ENCODE measurements at regions not wholly inside any gene's neighbourhood (a gene's known extent, or its start where the extent isn't known, plus 50 kb on each side); places are given as distances from the start of the nearest gene placed in this dataset.

DNA sequence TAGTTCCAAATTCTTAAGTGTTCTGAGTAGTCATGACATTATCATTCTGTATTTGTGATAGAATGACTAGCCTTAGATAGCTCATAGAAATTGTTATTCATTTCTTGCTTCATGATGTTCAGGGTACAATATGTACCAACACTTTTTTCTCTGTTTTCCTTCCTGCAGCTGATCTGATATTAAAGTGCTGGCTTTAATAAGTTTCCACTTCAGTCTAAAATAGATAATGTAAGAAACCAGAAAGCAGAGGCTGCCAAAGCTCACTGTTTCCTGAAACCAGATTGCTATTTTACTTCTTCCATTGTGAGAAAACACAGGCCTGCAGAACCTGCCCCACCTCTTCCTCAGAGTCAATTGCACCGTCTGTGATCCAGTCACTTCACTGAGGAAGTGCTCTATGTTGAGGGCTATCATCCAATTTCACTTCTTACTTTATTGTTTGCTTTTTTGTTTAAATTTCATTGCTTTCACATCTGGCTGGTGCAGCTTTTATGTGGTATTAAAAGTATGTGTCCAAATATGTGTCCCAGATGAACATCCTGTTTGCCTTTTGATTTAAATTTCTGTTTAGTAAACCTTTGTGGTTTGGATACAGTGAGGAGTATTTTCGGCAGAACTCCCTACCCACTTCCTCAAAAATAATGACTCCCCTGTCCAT is 652.1 kb downstream of the ANKRD50 start:
- H3K36me3 ChIP-seq (replicated peaks in 1 of 2; ENCODE audit: control insufficient read depth in 1 of 2, insufficient read depth in 2 of 2, low read length in 1 of 2): no peaks in the 10 kb centered on the region
- 12% methylated on average over 2 of the region's 2 CpGs for WGBS (ENCODE audit: low lambda C conversion rate)
- H3K9me3 ChIP-seq: no peaks in the 10 kb centered on the region
- ChIA-PET POLR2A (no interaction called here), CTCF (interaction anchor here (1.0 kb wide), 1 partner anchor 958 kb away, joined by 4 read pairs; no protein-coding TSS in a partner anchor)
- H4K20me1 ChIP-seq (ENCODE audit: insufficient read depth): no peaks in the 10 kb centered on the region
- H3K27ac ChIP-seq (ENCODE audit: low read depth in 2 of 2, low read length in 1 of 2): peak overlapping the region; percentile 29 to 92
- peak; percentile 33; the same call in 1 of the 2 replicates for TF ChIP-seq GATA2 (CRISPR knock-in tag; IDR thresholded peaks at IDR 0.05)
- TF ChIP-seq NFIC (IDR thresholded peaks at IDR 0.05; ENCODE audit: borderline replicate concordance): peak; percentile 16; the same call in 1 of the 2 replicates
- TF ChIP-seq, protein P1, sequence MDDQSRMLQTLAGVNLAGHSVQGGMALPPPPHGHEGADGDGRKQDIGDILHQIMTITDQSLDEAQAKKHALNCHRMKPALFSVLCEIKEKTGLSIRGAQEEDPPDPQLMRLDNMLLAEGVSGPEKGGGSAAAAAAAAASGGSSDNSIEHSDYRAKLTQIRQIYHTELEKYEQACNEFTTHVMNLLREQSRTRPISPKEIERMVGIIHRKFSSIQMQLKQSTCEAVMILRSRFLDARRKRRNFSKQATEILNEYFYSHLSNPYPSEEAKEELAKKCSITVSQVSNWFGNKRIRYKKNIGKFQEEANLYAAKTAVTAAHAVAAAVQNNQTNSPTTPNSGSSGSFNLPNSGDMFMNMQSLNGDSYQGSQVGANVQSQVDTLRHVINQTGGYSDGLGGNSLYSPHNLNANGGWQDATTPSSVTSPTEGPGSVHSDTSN (IDR thresholded peaks at IDR 0.05): peak; percentile 32; the same call in 1 of the 2 replicates
- TF ChIP-seq MEF2A (IDR thresholded peaks at IDR 0.05; ENCODE audit: borderline replicate concordance, low read depth): no peak
- TF ChIP-seq RCOR1 (IDR thresholded peaks at IDR 0.05; ENCODE audit: low read length): peak; percentile 53; the same call in 1 of the 2 replicates
- TF ChIP-seq CHD2 (IDR thresholded peaks at IDR 0.05; ENCODE audit: low read length, partially characterized antibody): peak; percentile 54
- TF ChIP-seq EP300 (IDR thresholded peaks at IDR 0.05; ENCODE audit: borderline replicate concordance in 1 of 2, low read depth in 1 of 2, low read length in 1 of 2): peak; percentile 27 to 77; a peak in 3 of 4 replicates
- TF ChIP-seq TCF12 (IDR thresholded peaks at IDR 0.05): peak; percentile 73
- no peak for TF ChIP-seq ELF1 (IDR thresholded peaks at IDR 0.05)
- H3F3A ChIP-seq (replicated peaks; ENCODE audit: insufficient read depth): no peaks in the 10 kb centered on the region
- H2AFZ ChIP-seq (ENCODE audit: low read depth): peak overlapping the region; percentile 76
- H3K79me2 ChIP-seq (ENCODE audit: insufficient read depth): no peaks in the 10 kb centered on the region
- H3K4me2 ChIP-seq: peak overlapping the region; percentile 26
- peaks cover 8 to 16% of the 10 kb centered on the region in 2 experiments; a peak in 3 of 4 replicates for H3K4me1 ChIP-seq (ENCODE audit: control insufficient read depth in 1 of 2, insufficient read depth in 2 of 2, low read depth in 1 of 2, low read length in 1 of 2)
- DNase-seq: peak; percentile 11
- H3K27me3 ChIP-seq (ENCODE audit: insufficient read depth): no peaks in the 10 kb centered on the region
- no peaks in the 10 kb centered on the region for H3K9me2 ChIP-seq
- H3K9ac ChIP-seq: no peak overlapping the region
- H3K4me3 ChIP-seq (ENCODE audit: low read depth in 2 of 2, low read length in 1 of 2): no peak overlapping the region

DNA sequence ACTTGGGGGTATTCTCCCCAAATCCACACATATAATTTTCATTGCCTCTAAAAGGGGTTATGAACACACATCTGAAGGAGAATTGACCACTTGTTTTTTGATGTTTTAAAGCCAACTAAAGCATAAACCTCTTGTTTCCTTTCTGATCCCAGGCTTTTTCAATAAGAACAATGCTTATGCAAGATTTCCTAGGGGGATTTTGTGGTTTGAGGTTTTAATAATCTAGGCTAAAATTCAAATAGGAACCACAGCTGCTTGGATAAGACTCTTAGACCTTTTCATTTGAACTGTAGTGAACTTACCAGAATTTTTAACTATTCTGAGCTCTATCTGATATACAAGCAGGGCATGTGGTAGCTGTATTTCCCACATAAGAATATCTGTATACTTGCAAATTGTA is 651.1 kb downstream of the ANKRD50 start:
- DNase-seq: no peak
- H3K4me1 ChIP-seq (ENCODE audit: control insufficient read depth in 1 of 2, insufficient read depth in 2 of 2, low read depth in 1 of 2, low read length in 1 of 2): peaks cover 8 to 16% of the 10 kb centered on the region in 2 experiments; a peak in 3 of 4 replicates
- no peak overlapping the region for H3K4me2 ChIP-seq
- POLR2A ChIA-PET: no interaction called here
- no peaks in the 10 kb centered on the region for H3K9me2 ChIP-seq
- no peak overlapping the region for H3K9ac ChIP-seq
- no peaks in the 10 kb centered on the region for H3K9me3 ChIP-seq
- H3K4me3 ChIP-seq (ENCODE audit: low read depth in 2 of 2, low read length in 1 of 2): no peak overlapping the region
- 0 out of 2 replicates have a peak overlapping the region, but pooled peaks have one; percentile 30 for H2AFZ ChIP-seq (ENCODE audit: low read depth)
- CTCF ChIA-PET: no interaction called here
- H3K36me3 ChIP-seq (replicated peaks in 1 of 2; ENCODE audit: control insufficient read depth in 1 of 2, insufficient read depth in 2 of 2, low read length in 1 of 2): no peaks in the 10 kb centered on the region
- no peaks in the 10 kb centered on the region for H3K79me2 ChIP-seq (ENCODE audit: insufficient read depth)
- H3F3A ChIP-seq (replicated peaks; ENCODE audit: insufficient read depth): no peaks in the 10 kb centered on the region
- TF ChIP-seq GATA2 (CRISPR knock-in tag; IDR thresholded peaks at IDR 0.05) (no peak), RCOR1 (IDR thresholded peaks at IDR 0.05; ENCODE audit: low read length) (no peak), EP300 (IDR thresholded peaks at IDR 0.05; ENCODE audit: borderline replicate concordance in 1 of 2, low read depth in 1 of 2, low read length in 1 of 2) (no peak)
- TF ChIP-seq, protein P1 (IDR thresholded peaks at IDR 0.05): no peak
- no peaks in the 10 kb centered on the region for H3K27me3 ChIP-seq (ENCODE audit: insufficient read depth)
- H3K27ac ChIP-seq (ENCODE audit: low read depth in 2 of 2, low read length in 1 of 2): peak overlapping the region in 1 of 2 experiments; percentile 92; a peak in 2 of 4 replicates
- H4K20me1 ChIP-seq (ENCODE audit: insufficient read depth): no peaks in the 10 kb centered on the region

Data from SK-N-SH (cell line).